ENCODE measurements at regions not wholly inside any gene's neighbourhood (a gene's known extent, or its start where the extent isn't known, plus 50 kb on each side); places are given as distances from the start of the nearest gene placed in this dataset.
"Not testable (repeated sequence)": the region's sequence is repeated elsewhere in the genome, so short reads cannot be mapped to it uniquely, and the experiment has no call there.

DNA sequence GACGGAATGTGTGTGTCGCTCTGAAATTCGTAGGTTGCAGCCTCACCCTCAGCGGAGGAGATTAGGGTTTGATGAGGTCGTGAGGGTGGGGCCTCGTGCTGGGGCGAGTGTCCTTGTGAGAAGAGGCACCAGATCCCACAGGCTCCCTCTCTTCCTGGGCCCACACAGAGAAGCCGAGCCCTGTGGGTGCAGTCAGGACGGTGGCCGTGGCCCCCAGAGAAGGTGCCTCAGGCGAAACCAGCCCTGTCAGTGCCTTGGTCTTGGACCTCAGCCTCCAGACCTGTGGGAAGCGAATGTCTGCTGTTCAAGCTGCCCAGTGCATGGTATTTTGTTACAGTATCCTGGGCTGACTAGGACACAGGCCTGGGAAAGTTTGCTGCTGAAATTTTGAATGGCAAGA is 108.0 kb upstream of the ALKAL2 start:
- DNase-seq: no peak
- ATAC-seq: no peak

DNA sequence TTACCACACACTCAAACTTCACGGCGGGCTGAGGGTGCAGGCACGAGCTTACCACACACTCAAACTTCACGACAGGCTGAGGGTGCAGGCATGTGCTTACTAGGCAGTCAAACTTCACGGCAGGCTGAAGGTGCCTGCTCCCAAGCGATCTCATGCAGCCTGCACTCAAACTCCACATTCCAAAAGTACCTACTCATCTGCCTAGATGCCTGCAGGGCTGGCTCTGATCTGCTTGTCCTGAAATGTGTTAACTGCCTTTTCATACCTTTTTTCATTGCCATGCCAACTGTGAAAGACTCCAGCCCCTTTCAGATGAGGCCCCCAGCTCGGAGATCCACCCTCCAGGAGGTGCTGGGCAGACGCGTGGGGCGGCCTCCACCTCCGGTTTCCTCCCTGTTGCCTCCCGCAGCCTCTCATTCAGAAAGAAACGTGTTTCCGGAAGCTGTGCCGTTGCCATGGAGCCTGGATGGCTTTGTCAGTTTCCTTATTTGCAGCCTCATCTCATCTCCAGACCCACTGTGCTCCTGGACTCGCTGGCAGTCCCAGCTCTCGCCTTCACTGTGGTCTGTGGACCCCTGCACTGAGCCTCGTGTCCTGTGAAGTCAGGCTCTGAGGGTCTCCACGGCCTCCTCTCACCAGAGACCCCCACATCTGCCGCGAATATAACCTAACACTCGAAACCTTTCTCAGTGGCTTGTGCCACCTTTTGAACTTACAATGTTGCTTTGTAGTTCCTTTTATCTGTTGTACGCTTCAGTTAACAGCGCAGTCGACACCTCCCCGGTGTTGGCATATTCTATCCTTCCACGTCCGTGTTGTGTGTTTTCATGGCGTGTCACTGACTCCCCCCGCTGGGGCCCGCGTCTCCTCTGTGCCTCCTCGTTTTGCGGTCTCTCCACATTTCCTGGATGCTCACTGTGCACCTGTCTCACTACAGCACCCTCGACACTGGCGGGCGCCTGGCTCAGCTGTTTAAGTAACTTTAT is 106.1 kb upstream of the ALKAL2 start:
- peak; percentile 58 for DNase-seq
- ATAC-seq: peak; percentile 82

DNA sequence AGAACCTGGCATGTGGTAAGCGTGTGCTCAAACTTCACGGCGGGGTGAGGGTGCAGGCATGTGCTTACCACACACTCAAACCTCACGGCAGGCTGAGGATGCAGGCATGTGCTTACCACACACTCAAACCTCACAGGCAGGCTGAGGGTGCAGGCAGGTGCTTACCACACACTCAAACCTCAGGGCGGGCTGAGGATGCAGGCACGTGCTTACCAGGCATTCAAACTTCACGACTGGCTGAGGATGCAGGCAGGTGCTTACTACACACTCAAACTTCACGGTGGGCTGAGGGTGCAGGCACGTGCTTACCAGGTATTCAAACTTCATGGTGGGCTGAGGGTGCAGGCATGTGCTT is 105.0 kb upstream of the ALKAL2 start:
- ATAC-seq: no peak
- DNase-seq: no peak

DNA sequence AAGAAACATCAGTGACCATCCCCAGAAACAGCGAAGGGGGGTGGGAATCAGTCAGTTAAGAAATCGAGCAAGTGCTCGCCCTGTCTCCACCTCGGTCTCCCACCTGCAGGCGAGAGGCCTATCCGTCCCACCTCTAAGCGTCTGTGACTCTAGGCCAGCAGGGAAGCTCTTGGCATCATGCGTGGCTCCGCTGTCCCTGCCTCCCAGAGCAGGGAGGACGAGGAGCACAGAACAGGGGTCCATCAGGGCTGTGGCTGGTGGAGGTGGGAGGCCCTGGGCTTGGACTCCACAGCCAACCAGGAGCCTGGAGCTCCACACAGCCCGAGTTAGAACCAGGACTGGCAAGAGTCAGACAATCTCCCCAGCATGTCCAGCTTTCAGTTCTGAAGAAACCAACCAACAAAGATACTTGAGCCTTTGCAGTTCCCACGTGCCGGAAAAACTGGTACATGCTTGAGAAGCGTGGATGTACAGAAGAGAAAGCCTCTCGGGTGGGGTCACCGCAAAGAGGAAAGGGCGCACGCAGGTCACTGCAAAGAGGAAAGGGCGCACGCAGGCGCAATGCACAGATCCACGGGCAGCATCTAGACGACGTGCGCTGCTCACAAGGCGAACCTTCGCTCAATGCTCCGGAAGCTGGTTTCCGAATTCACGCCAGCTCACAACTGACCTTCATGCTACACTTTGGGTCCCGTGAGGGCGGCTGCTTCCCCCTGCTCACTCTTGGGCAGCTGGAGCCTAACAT is 104.5 kb upstream of the ALKAL2 start:
- DNase-seq: no peak
- ATAC-seq: no peak

DNA sequence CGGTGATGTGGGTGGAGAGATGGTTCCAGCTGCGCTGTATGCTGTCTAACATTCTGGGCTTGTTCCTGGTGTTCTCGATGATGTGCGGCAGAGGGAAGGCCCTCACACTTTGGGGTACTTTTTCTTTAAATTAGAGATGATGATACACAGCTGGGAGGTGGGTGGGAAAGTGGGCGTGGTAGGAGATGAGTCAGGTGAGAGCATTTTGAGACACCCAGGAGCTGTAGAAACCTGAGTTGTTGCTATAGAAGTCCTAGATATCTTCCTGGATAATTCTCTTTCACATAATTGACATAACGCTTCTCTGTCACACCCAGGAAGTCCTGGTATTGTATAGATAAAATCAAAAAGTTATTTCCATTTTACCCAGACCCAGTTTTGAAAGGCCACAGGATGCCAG is 103.8 kb upstream of the ALKAL2 start:
- DNase-seq: no peak
- no peak for ATAC-seq

DNA sequence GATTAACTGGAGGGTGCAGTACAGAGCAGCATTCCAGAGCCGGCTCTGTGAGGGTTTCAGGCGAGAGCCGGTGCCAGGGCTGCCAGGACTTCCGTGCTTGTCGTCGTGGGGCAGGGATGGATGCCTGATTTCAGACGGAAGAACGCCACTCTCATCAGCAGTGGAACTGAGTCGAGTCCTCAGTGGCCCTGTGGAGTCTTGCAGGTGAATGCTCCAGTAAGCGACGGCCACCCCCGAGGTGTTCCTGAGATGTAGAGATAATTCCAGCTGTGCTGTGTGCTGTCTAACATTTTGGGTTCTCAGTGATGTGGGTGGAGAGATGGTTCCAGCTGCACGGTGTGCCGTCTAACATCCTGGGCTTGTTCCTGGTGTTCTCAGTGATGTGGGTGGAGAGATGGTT is 103.1 kb upstream of the ALKAL2 start:
- DNase-seq (no peak), ATAC-seq (no peak)

DNA sequence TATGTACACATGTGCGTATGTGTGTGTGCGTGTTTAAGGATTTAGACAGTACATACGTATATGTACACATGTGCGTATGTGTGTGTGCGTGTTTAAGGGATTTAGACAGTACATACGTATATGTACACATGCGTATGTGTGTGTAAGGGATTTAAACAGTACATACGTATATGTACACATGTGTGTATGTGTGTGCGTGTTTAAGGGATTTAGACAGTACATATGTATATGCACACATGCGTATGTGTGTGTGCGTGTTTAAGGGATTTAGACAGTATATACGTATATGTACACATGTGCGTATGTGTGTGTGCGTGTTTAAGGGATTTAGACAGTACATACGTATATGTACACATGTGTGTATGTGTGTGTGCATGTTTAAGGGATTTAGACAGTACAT is 102.1 kb upstream of the ALKAL2 start:
- not testable (repeated sequence) for DNase-seq, ATAC-seq

DNA sequence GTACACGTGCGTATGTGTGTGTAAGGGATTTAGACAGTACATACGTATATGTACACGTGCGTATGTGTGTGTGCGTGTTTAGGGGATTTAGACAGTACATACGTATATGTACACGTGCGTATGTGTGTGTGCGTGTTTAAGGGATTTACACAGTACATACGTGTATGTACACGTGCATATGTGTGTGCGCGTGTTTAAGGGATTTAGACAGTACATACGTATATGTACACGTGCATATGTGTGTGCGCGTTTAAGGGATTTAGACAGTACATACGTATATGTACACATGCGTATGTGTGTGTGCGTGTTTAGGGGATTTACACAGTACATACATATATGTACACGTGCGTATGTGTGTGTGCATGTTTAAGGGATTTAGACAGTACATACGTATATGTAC is 100.9 kb upstream of the ALKAL2 start:
- DNase-seq, ATAC-seq: not testable (repeated sequence)

DNA sequence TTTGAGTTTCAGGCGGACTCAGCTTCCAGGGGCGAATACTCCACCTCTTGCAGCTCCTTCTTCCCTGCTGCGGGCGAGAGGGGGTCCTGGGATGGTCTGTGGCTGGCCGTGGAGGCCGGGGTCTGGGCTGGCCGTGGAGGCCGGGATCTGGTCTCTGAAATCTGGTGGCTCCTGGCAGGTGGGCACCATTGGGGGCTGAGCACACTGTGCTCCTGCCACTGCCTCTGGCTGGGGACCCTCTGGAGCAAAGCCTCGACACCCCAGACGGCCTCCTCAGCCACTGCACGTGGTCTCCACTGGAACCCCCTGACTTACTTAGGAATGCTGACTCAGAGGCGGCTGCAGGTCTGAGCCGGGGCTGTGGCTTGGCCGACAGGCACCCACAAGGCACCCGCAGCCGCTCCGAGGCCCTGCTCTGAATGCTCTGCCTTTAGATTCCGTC is 100.1 kb upstream of the ALKAL2 start:
- peak; percentile 19 for ATAC-seq
- no peak for DNase-seq

DNA sequence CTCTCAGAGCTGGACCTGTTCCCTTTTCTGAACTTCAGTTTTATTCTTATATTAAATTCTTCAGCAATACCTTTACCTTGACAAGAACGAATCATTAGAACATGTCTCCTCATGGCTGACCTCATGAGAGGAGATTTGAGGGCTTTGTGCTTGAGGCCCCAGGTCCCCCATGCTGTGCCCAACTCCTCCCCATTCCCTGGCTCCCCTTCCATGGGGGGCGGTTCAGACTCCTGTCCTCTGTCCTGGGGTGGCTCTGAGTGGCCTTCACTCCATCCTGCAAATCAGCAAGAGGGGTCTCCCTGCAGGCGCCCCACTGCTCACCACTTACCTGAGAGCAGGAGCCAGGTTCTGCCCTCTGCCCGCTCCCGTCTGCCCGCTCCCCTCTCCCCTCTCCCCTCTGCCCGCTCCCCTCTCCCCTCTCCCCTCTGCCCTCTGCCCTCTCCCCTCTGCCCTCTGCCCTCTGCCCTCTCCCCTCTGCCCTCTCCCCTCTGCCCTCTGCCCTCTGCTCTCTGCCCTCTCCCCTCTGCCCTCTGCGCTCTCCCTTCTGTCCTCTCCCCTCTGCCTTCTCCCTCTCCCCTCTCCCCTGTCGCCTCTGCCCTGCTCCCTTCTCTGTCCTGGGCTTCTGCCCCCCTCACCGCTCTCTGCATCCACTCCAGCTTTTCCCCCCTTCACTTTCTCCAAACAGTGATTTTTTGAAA is 98.7 kb upstream of the ALKAL2 start:
- DNase-seq: no peak
- ATAC-seq: no peak

DNA sequence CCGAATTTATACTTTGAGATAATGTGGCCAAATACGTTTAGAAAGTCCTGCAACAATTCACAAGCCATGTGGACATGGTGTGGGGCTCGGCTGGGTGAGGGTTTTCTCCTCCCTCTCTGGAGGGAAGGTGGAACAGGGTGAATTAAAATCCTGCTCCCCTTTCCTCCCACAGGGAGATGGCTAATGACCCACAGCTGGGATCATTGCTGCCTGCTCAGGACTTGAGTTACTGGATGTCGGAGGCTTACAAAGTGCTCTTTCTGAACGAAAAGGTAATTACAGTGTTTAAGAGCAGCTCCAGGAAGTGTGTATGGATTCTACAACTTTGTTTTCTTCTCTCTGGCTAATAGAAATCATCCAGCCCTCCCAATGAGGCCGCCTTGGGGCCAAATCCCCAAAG is 97.9 kb upstream of the ALKAL2 start:
- ATAC-seq: no peak
- no peak for DNase-seq

DNA sequence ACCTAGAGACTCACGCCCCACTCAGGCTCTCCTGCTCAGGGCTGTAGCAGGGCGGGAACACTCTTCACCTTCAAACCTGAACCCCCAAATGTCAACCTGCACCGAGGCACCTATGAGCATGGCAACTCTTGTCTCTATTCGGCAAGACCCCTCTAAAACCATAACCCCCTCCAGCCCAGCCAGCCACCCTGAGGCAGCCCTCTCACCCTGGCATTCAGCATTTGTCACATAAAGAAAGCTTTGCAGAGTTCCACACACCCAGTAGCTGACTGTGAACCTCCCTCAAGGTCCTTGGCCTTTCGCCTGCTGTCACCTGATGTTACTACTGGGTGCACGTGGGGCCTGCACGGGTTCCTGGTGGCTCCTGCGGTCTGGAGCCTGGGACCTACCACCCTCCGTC is 97.2 kb upstream of the ALKAL2 start:
- ATAC-seq: no peak
- DNase-seq: no peak

DNA sequence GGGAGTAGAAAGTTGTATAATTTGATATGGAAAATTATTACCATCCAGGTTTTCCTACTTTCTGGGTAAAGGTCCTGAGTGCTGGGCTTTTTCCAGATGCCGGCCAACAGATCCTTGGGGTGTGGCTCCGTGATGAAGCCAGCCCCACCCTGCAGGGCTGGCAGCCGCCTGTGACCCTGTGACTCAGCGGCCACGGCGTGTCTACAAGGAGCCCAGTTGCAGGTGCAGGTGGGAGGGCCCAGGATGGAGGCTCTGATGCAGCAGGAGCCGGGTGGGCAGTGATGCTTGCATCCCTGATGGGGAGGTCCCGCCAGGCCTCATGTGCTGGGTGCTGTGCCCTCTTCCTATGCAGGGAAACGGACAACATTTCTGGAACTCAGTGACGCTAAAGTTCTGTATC is 96.0 kb upstream of the ALKAL2 start:
- ATAC-seq (no peak), DNase-seq (no peak)

DNA sequence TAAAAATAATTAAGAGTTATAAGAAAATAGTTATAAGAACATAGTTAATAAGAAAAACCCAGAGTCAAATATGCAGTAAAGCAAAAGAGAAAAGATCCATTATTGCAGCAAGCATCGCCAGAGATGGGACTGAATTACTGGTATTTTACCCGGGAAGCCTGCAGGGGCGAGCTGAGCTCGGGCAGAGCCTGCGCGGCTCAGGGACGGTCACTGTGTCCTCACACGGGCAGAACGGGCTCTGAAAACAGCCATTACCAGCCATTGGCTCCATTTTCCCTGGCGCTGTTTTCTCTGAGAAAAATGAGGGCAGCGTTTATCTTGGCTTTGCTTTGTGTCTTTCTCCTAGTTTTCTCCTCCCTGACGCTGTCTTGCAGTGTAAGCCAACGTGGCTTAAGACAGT is 95.3 kb upstream of the ALKAL2 start:
- ATAC-seq: no peak

DNA sequence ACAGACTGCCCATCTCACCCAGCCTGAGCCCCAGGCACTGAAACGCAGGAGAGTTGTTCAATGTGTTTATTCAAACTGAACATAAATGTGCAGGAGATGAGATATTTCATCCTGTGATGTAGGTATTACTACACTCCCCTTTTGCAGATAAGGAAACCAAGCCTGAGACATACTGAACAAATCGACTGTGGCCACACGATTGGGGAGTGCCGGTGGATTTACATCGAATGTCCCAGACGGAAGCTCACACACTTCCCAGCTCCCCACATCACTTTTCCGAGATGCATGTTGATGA is 94.8 kb upstream of the ALKAL2 start:
- no peak for DNase-seq
- ATAC-seq: no peak

More for the DNA sequence above, 95.3 kb upstream of the ALKAL2 start:
- DNase-seq: no peak

DNA sequence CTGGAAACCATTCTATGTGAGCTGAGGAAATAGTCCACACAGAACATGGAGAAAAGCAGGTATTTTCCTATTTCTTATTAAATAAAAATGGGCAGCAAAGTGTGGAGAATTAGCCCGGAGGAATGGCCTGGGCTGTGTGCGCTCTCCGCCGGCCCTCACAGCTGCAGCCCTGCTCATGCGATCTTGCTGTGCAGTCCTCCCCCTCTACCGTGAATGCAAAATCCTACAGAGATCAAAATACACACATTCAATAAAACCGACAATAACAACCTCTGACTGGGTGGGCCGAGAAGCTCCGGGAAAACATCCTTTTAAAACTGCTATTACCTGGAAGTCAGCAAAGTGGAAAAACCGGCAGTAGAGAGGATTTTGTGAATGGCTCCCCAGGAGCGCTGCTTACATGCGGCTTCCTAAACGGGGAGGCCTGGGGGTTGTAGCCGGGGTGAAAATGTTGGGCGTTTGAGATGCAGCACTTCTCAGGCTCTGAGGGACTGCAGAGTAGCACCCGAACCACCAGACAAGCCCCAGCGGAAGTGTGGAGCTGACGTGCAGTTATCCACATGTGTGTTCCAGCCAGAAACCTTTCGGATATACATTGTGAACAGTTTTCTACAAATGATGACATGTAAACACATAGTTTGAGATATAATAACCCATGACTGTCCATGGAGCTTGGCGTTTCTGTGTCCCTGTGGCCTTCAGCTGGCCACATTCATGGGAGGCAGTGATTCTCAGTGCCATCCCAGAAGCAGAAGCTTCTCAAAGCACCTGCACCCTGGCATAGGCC is 94.2 kb upstream of the ALKAL2 start:
- DNase-seq (no peak), ATAC-seq (no peak)

DNA sequence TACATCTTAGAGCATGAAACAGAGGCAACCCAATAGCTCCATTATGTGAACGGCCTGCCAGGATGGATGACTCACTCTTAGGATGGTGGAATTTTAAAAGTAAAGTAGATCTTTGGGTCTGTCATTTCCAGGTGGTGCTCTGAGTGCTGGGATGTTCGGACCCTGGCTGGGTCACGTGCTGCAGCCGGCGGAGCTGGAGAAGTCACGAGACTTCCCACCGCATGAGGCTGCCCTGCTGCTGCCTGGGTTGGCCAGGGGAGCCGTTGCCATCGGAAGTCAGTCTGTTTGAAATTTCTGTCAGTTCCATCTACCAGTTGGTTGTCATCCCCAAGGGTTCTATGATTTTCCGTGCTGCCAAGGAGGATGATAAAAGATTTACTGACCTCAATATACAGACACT is 93.3 kb upstream of the ALKAL2 start:
- ATAC-seq (no peak), DNase-seq (no peak)

DNA sequence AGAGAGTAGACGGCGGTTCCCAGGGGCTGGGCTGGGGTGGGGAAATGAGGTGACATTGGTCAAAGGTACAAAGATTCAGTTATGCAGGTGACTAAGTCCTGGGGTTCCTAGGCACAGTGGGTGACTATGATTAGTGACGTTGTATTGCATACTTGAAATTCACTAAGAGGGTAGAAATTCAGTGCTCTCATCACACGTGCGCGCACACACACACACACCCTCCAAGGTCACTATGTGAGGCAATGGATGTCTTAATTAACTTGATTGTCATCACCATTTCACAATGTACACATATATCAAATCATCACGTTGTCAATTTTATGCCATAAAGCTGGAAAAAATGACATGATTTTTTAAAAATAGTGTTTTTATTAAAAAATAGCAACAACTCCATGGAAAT is 92.9 kb upstream of the ALKAL2 start:
- no peak for DNase-seq
- ATAC-seq: no peak

DNA sequence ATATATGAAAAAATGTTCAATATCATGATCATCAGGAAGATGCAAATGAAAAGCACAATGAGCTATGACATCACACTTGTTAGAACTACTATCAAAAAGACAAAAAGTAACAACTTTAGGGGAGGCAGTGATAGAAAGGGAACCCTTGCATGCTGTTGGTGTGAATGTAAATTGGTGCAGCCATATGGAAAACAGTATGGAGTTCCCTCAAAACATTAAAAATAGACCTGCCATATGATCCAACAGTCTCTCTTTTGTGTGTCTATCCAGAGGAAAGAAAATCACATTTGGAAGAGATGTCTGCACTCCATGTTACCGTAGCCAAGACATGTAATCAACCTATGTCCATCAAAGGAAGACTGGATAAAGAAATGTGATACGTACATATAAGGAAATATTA is 92.3 kb upstream of the ALKAL2 start:
- no peak for ATAC-seq

DNA sequence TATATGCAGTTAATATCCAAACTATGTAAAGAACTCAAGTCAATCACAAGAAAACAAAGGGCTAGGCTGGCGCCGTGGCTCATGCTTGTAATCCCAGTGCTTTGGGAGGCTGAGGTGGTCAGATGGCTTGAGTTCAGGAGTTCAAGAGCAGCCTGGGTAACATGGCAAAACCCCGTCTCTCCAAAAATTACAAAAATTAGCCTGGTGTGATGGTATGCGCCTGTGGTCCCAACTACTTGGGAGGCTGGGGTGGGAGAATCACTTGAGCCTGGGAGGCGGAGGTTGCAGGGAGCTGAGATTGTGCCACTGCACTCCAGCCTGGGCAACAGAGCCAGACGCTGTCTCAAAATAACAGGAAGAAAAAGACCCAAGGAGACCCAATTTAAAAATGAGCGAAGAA is 91.9 kb upstream of the ALKAL2 start:
- DNase-seq (no peak), ATAC-seq (no peak)

More for the DNA sequence above, 92.3 kb upstream of the ALKAL2 start:
- DNase-seq: no peak

DNA sequence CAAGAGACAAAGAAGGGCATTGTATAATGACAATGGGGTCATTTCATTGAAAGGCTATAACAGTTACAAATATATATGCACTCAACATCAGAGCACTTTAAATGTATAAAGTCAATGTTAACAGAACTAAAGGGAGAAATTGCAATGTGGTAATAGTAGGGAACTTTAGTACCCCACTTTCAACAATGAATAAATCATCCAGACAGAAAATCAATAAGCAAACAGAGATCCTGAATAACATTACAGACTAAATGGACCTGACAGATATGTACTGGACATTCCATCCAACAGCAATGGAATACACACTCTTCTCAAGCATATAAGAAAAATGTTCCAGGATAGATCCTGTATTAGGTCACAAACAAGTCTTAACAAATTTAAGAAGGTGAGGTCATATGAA is 90.5 kb upstream of the ALKAL2 start:
- no peak for ATAC-seq
- no peak for DNase-seq

DNA sequence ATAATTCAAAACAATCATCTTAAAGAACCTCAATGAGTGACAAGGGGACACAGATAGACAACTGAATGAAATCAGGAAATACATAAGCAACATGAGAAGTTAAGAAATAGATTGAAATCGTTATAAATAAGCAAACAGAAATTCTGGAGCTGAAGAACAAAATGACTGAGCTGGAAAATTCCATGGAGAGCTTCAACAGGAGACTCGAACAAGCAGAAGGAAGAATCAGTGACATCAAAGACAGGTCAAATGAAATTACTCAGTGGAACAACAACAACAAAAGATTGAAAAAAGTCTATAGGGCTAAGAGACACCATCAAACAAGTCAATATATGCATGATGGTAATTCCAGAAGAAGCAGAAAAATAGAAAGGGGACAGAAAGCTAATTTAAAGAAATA is 89.5 kb upstream of the ALKAL2 start:
- ATAC-seq (no peak), DNase-seq (no peak)

Measured in stimulated activated naive CD8-positive, alpha-beta T cell treated with anti-CD3 and anti-CD28 coated beads, Interleukin-15, Interleukin-2, amounts not matched to agents 100 U/mL and 50 U/mL, for 24 hours (primary cell).